ENCODE measurements at regions not wholly inside any gene's neighbourhood (a gene's known extent, or its start where the extent isn't known, plus 50 kb on each side); places are given as distances from the start of the nearest gene placed in this dataset.
"Not testable (repeated sequence)": the region's sequence is repeated elsewhere in the genome, so short reads cannot be mapped to it uniquely, and the experiment has no call there.

- DNase-seq, result peak; percentile 2
Measured at GRCh38 chr12:111271674-111272418, 97.0 kb downstream of the PHETA1 start.

DNA sequence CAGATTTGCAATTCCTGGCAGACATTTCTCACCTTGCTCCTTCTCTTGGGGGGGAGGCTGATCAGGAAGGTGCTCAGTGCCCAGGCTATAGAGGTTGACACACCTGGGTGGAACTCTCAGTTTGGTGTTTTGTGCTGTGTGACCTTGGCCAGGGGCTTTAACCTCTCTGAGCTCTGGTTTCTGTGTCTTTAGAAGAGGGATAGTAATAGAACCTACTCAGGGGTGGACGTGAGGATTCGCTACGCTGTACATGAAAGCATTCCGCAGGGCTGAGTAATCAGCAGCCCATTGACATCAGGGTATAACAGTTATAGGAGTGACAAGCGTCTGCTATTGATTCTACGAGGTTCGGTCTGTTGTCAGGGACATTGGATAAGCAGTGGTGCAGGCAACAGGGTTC, 98.1 kb downstream of the PHETA1 start:
- DNase-seq, result no peak

DNA sequence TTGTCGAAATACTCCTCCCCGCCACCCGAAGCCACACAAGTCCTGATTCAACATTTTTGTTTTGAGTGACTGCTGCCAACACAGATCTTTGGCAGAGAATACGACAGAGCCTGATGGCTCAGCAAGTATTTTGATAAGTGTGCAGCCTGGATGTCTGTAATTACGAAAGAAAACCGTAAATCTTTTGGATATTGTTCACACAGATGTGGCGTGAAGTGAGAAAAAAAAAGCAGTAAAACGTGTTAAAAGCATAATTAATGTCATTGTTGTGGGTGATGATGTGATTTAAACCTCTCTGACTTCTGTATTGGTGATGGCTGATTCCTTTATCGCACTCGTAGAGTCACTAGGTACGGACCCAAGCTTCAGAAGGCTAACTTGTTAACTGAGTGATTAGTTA, 98.7 kb downstream of the PHETA1 start:
- no peak for DNase-seq

DNA sequence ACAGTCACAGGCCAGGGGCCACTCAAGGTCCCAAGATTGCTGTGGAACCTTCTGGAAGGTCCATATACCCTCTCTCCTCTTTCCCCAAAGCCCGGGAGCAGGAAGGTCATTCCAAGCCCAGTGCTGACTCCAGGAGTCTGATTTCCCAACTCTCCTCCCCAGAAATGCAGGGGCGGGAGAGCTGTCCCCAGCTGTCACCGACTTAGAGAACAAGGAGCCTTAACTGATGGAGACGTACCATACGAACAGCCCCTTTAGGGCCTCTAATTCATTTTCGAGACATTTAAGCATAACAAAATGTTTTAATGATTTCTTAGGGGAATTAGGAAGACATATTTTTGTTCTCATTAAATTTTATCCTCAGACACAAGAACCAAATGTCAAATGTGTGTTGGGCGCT, 99.2 kb downstream of the PHETA1 start:
- no peak for DNase-seq

- DNase-seq, result peak; percentile 3
Measured at GRCh38 chr12:111268738-111269572, 99.9 kb downstream of the PHETA1 start.

GRCh38 chr12:111267144-111267543, 101.8 kb downstream of the PHETA1 start:
- no peak for DNase-seq

DNA sequence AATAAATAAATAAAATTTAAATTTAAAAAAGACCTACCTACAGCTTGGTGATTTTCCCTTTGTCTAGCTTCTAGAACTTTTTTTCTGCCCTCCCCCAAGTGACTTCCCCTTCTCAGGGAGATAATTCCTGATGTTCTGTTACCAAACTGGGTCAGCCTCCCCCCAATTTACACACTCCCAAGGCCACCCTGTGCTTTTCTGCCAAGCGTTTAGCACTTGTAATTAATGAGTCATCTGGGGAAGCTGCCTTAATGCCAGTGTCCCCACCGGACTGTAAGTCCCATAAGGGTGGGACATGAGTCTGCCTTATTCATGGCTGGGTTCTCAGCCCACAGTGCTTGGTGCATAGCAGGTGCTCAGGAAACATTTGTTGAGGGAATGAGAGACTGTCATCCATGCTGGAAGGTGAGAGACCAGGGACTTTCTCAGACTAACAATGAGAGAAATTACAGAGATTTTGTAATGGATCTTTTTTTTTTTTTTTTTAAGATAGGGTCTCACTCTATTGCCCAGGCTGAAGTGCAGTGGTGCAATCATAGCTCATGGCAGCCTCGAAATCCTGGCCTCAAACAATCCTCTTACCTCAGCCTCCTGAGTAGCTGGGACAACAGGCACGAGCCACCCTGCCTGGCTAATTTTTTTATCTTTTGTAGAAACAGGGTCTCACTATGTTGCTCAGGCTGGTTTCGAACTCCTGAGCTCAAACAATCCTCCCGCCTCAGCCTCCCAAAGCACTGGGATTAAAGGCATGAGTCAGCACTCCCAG, 106.8 kb downstream of the PHETA1 start:
- no peak for DNase-seq

GRCh38 chr12:111260732-111261131, 108.2 kb downstream of the PHETA1 start:
- DNase-seq, result no peak

DNA sequence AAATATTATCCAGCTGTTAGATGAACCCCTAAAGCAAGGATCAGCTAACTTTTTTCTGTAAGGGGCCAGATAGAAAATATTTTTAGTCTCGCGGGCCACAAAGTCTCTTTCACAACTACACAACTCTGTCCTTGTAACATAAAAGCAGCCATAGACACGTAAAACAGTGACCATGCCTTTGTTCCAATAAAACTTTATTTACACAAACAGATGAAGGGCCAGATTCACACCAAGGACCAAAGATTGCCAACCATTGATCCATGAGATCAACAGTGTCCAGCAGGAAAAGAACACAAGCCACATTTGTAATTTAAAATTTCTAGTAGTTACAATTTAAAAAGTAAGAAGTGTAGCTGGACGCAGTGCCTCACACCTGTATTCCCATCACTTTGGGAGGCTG, 109.7 kb downstream of the PHETA1 start:
- no peak for DNase-seq

- not testable (repeated sequence) for DNase-seq
Measured at GRCh38 chr12:111258081-111258480, 110.8 kb downstream of the PHETA1 start.

GRCh38 chr12:111257435-111257902, 111.4 kb downstream of the PHETA1 start:
- DNase-seq, result no peak

DNA sequence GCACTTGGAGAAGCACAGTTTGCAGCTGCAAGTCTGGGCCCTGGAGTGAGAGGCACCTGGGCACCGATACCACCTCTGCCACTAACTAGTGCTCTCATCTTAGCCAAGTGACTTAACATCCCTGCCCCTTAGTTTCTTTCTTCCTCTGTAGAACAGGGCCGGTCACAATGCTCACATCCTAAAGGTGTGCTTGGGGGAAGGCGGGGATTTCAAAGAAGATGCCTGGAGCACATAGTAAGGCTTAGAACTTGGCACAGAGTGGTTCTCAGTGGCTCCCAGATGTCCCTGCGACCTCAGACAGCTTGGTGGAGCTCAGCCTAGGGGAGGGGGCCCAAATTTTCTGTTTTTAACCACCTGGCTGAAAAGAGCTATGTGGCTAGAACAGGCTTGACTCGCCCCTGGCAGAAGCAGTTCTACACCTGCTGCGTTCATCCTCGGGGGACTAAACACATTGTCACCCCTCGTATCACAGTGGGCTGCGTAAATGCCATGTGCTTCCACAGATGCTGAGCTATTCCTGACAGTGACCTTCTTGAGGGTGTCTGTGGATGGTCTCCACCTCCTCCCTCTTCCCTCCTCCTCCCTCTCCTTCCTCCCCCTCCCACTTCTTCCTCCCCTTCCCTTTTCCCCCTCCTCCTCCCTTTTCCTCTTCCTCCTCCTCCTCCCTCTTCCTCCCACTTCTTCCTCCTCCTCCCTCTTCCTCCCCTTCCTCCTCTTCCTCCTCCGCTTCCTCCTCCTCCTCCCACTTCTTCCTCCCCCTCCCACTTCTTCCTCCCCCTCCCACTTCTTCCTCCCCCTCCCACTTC, 112.1 kb downstream of the PHETA1 start:
- no peak for DNase-seq

- no peak for DNase-seq
Measured at GRCh38 chr12:111255261-111255660, 113.6 kb downstream of the PHETA1 start.

DNA sequence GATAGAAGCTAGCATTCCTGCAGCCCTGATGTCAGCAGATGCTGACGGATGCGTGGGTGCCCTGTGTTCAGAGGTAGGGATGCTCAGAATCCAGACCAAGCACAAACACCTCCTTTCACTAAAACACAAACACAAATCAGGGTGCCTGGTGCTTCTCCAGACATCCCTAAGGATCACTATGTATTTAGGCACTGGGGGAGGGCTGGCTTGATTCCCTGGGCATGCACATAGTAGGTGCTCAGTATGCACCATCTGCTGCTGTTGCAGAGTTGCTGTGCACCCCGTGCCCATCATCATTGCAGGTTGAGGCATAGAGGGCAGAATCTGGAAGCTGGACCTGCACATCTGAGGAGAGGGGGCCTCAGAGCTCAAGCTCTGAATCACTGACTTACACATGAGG, 114.8 kb downstream of the PHETA1 start:
- DNase-seq, result no peak

- DNase-seq, result no peak
Measured at GRCh38 chr12:111253213-111253612, 115.7 kb downstream of the PHETA1 start.

GRCh38 chr12:111251787-111252186, 117.1 kb downstream of the PHETA1 start:
- no peak for DNase-seq

DNA sequence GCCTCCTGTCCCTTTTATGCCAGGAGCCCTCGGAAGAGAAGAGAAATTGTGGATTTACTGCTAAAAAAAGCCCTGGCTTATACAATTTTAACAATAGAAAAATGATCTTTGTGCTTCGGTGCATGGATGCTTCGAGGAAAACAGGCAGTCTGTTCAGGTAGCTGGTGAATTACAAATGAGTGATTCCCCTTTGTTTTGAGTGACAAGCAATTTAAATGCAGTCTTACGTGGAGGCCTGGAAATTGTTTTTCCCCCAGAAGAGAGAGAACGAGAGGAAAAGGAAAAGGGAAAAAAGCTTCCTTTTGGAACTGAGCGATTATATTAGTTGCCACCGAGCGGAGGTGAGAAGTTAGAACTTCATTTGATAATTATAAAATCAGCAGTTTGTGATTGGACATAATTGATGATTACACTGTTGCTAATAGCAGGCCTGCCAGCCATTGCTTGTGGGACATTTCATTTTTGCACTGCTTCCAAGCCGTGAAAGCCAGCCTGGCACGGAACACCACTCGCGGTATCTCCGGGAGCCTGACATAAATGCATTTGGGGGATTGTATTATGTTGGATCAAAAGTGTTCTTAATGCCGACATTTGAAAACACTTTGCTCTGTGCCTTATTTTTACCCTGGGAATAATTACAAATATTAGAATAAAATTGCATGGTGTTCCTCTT, 117.7 kb downstream of the PHETA1 start:
- no peak for DNase-seq

DNA sequence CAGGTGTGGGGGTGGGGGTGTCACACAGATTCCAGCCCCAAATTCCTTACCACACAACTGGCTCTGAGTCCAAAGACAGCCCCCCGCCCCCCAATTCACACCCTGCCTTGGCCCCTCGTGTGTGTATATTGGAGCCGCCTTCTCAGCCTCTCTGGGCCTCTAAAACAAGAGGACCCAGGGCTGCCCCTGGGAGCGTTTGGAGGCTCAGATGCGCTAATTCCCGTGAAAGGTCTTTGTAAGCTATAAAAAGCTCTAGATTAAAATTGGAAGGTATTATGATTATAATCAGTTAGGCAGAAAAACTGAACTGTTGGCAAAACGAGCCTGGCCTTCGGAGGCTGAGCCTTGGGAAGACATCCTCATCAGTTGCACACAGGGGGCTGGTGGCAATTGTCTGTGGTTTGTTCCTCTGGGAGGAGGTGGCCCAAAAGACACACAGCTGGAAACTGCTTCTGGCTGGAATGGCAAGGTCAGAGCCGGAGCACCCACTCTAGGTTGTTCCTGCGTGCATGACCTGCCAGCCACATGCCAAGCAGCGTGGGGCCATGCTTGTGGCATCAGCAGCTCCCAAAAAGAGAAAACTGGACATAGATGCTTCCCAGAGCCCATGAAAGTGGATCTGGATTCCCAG, 118.5 kb downstream of the PHETA1 start:
- DNase-seq, result no peak

GRCh38 chr12:111249757-111250156, 119.1 kb downstream of the PHETA1 start:
- no peak for DNase-seq

DNA sequence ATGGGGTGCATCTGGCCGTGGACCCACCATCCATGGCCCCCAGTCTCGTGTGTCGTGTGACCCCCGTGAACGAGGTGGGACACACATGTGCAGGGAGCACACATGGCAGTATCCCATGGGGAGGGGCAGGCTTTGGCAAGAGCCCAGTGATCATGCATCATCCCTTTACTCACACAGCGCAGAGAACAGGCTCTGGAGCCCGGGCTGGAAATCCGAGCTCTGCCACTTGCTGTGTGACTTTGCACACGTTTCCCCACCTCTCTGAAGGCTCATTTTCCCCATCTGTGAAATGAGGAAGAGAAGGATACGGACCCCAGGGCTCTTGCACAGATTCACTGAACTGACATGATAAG, 119.9 kb downstream of the PHETA1 start:
- no peak for DNase-seq

GRCh38 chr12:111248236-111249017, 120.5 kb downstream of the PHETA1 start:
- no peak for DNase-seq
